ENCODE measurements at regions not wholly inside any gene's neighbourhood (a gene's known extent, or its start where the extent isn't known, plus 50 kb on each side); places are given as distances from the start of the nearest gene placed in this dataset.

GRCh38 chr11:80610516-80610915 lies 1169.7 kb upstream of the TENM4 start:
- H3K4me3 ChIP-seq (replicated peaks; ENCODE audit: low read depth, low read length), result no peak overlapping the region
- TF ChIP-seq CTCF (IDR thresholded peaks at IDR 0.05; ENCODE audit: insufficient read depth, low read length, poor library complexity, severe bottlenecking), result no peak
- DNase-seq (ENCODE audit: extremely low read depth, insufficient read length), result no peak
- no peaks in the 10 kb centered on the region; the same call in 1 of the 2 replicates for H3K27me3 ChIP-seq (replicated peaks; ENCODE audit: control insufficient read depth, insufficient read depth, low read length)
- no peaks in the 10 kb centered on the region for H3K36me3 ChIP-seq (ENCODE audit: control insufficient read depth, insufficient read depth, low read length)

GRCh38 chr11:80603472-80603871 lies 1162.6 kb upstream of the TENM4 start:
- DNase-seq (ENCODE audit: extremely low read depth, insufficient read length), result no peak
- no peaks in the 10 kb centered on the region for H3K36me3 ChIP-seq (ENCODE audit: control insufficient read depth, insufficient read depth, low read length)
- no peaks in the 10 kb centered on the region; the same call in 1 of the 2 replicates for H3K27me3 ChIP-seq (replicated peaks; ENCODE audit: control insufficient read depth, insufficient read depth, low read length)
- TF ChIP-seq CTCF (IDR thresholded peaks at IDR 0.05; ENCODE audit: insufficient read depth, low read length, poor library complexity, severe bottlenecking), result no peak
- no peak overlapping the region for H3K4me3 ChIP-seq (replicated peaks; ENCODE audit: low read depth, low read length)

GRCh38 chr11:80598905-80599304 lies 1158.1 kb upstream of the TENM4 start:
- no peak overlapping the region for H3K4me3 ChIP-seq (replicated peaks; ENCODE audit: low read depth, low read length)
- H3K27me3 ChIP-seq (replicated peaks; ENCODE audit: control insufficient read depth, insufficient read depth, low read length), result no peaks in the 10 kb centered on the region
- TF ChIP-seq CTCF (IDR thresholded peaks at IDR 0.05; ENCODE audit: insufficient read depth, low read length, poor library complexity, severe bottlenecking), result no peak
- no peak for DNase-seq (ENCODE audit: extremely low read depth, insufficient read length)
- H3K36me3 ChIP-seq (ENCODE audit: control insufficient read depth, insufficient read depth, low read length), result no peaks in the 10 kb centered on the region

- H3K36me3 ChIP-seq (ENCODE audit: control insufficient read depth, insufficient read depth, low read length), result no peaks in the 10 kb centered on the region
- H3K27me3 ChIP-seq (replicated peaks; ENCODE audit: control insufficient read depth, insufficient read depth, low read length), result no peaks in the 10 kb centered on the region
- no peak for TF ChIP-seq CTCF (IDR thresholded peaks at IDR 0.05; ENCODE audit: insufficient read depth, low read length, poor library complexity, severe bottlenecking)
- H3K4me3 ChIP-seq (replicated peaks; ENCODE audit: low read depth, low read length), result no peak overlapping the region
- DNase-seq (ENCODE audit: extremely low read depth, insufficient read length), result no peak
Observed at GRCh38 chr11:80596291-80596810, 1155.5 kb upstream of the TENM4 start.

- no peak for TF ChIP-seq CTCF (IDR thresholded peaks at IDR 0.05; ENCODE audit: insufficient read depth, low read length, poor library complexity, severe bottlenecking)
- no peaks in the 10 kb centered on the region for H3K36me3 ChIP-seq (ENCODE audit: control insufficient read depth, insufficient read depth, low read length)
- no peaks in the 10 kb centered on the region for H3K27me3 ChIP-seq (replicated peaks; ENCODE audit: control insufficient read depth, insufficient read depth, low read length)
- no peak overlapping the region for H3K4me3 ChIP-seq (replicated peaks; ENCODE audit: low read depth, low read length)
- DNase-seq (ENCODE audit: extremely low read depth, insufficient read length), result no peak
Observed at GRCh38 chr11:80595011-80595410, 1154.2 kb upstream of the TENM4 start.

Measured in GM06990 (cell line).